SK-N-SH (cell line): ENCODE measurements at regions not wholly inside any gene's neighbourhood (a gene's known extent, or its start where the extent isn't known, plus 50 kb on each side); places are given as distances from the start of the nearest gene placed in this dataset.

ENCODE experiments used
- CTCF ChIA-PET: fragments of 300-600, 350-600 bp; formaldehyde crosslinking; extraction: SDS; loops from one replicate; lab custom pipeline; 2021; lab: Yijun Ruan, JAX
- POLR2A ChIA-PET: fragments of 350-600 bp; sonication (Branson Sonifier 250); formaldehyde crosslinking; extraction: SDS; loops from one replicate; lab custom pipeline; 2020; ENCODE audit warnings: antibody characterized with exemption, inconsistent platforms; lab: Yijun Ruan, JAX
- DNase-seq: peaks from one replicate; pipeline ENCODE4 v3.0.0; 2012
- H2AFZ ChIP-seq: fragments of 200-600 bp; sonication (generic); 2 replicates; pipeline ENCODE4 v1.8.1; 2016; ENCODE audit warnings: antibody characterized with exemption, mild to moderate bottlenecking, low read depth
- H3F3A ChIP-seq: fragments of 200-600 bp; sonication (generic); replicated peaks from 2 replicates; pipeline ENCODE3; 2016; ENCODE audit warnings: antibody characterized with exemption, mild to moderate bottlenecking; ENCODE audit not compliant: insufficient read depth
- H3K27ac ChIP-seq, 2 experiments: fragments of 200-500 bp in 1 of 2; fragments of 200-600 bp in 1 of 2; sonication (Bioruptor generic) in 1 of 2; sonication (generic), shearing (Covaris generic) in 1 of 2; 2 replicates each; pipeline versions ENCODE4 v1.5.1 to v1.6.1; 2014 to 2016; ENCODE audit warnings: low read depth in 2 of 2, inconsistent platforms in 1 of 2, low read length in 1 of 2, mild to moderate bottlenecking in 1 of 2, mixed read lengths in 1 of 2
- H3K27me3 ChIP-seq: fragments of 200-600 bp; sonication (generic), shearing (Covaris generic); 2 replicates; pipeline ENCODE4 v1.6.1; 2016; ENCODE audit warnings: mixed run types; ENCODE audit not compliant: insufficient read depth
- H3K36me3 ChIP-seq, 2 experiments: fragments of 200-500 bp in 1 of 2; fragments of 200-600 bp in 1 of 2; sonication (Bioruptor generic) in 1 of 2; sonication (generic) in 1 of 2; replicated peaks in 1 of 2; 2 replicates each; pipeline versions ENCODE3 to v1.5.1; 2014 to 2016; ENCODE audit warnings: low read length in 1 of 2, mild to moderate bottlenecking in 1 of 2; ENCODE audit not compliant: insufficient read depth in 2 of 2, control insufficient read depth in 1 of 2
- H3K4me1 ChIP-seq, 2 experiments: fragments of 200-500 bp in 1 of 2; fragments of 200-600 bp in 1 of 2; sonication (Bioruptor generic) in 1 of 2; sonication (generic), shearing (Covaris generic) in 1 of 2; 2 replicates each; pipeline versions ENCODE4 v1.5.1 to v1.6.1; 2014 to 2016; ENCODE audit warnings: low read depth in 1 of 2, low read length in 1 of 2, mixed run types in 1 of 2; ENCODE audit not compliant: insufficient read depth in 2 of 2, control insufficient read depth in 1 of 2
- H3K4me2 ChIP-seq: fragments of 200-600 bp; sonication (generic), shearing (Covaris generic); 2 replicates; pipeline ENCODE4 v1.6.1; 2017; ENCODE audit warnings: mixed run types
- H3K4me3 ChIP-seq, 2 experiments: fragments of 200-500 bp in 1 of 2; fragments of 200-600 bp in 1 of 2; sonication (Bioruptor generic) in 1 of 2; sonication (generic), shearing (Covaris generic) in 1 of 2; 2 replicates each; pipeline versions ENCODE4 v1.5.1 to v1.8.1; 2014 to 2016; ENCODE audit warnings: low read depth in 2 of 2, inconsistent platforms in 1 of 2, low read length in 1 of 2, mild to moderate bottlenecking in 1 of 2, mixed read lengths in 1 of 2, moderate library complexity in 1 of 2
- H3K79me2 ChIP-seq: fragments of 200-600 bp; sonication (generic); 2 replicates; pipeline ENCODE4 v1.8.1; 2017; ENCODE audit warnings: mild to moderate bottlenecking; ENCODE audit not compliant: insufficient read depth
- H3K9ac ChIP-seq: fragments of 200-600 bp; sonication (generic); 2 replicates; pipeline ENCODE4 v1.6.1; 2017; ENCODE audit warnings: mixed run types
- H3K9me2 ChIP-seq: fragments of 200-600 bp; sonication (generic); 2 replicates; pipeline ENCODE4 v1.6.1; 2017; ENCODE audit warnings: mixed run types
- H3K9me3 ChIP-seq: fragments of 200-600 bp; sonication (generic); 2 replicates; pipeline ENCODE4 v1.6.1; 2017; ENCODE audit warnings: mixed run types, mild to moderate bottlenecking, moderate library complexity
- H4K20me1 ChIP-seq: fragments of 200-600 bp; sonication (generic); 2 replicates; pipeline ENCODE4 v1.6.1; 2017; ENCODE audit warnings: mild to moderate bottlenecking, mixed run types; ENCODE audit not compliant: insufficient read depth
- CHD2 ChIP-seq: fragments of 150-350 bp; IDR thresholded peaks from 2 replicates; pipeline ENCODE4 v1.6.1; 2018; ENCODE audit warnings: low read length; ENCODE audit not compliant: partially characterized antibody
- ELF1 ChIP-seq: IDR thresholded peaks from 2 replicates; pipeline ENCODE4 v1.4.0; 2012
- EP300 ChIP-seq, 2 experiments: IDR thresholded peaks; 2 replicates each; pipeline versions ENCODE4 v1.4.0 to v1.6.1; 2012; ENCODE audit warnings: borderline replicate concordance in 1 of 2, low read depth in 1 of 2, low read length in 1 of 2
- FOSL2 ChIP-seq: IDR thresholded peaks from 2 replicates; pipeline ENCODE4 v1.4.0; 2012; ENCODE audit warnings: low read depth, mild to moderate bottlenecking, moderate library complexity, borderline replicate concordance
- FOXM1 ChIP-seq: IDR thresholded peaks from 2 replicates; pipeline ENCODE4 v1.4.0; 2012; ENCODE audit warnings: low read depth, mild to moderate bottlenecking
- GABPA ChIP-seq: IDR thresholded peaks from 2 replicates; pipeline ENCODE4 v1.4.0; 2012; ENCODE audit warnings: low read depth, mild to moderate bottlenecking
- MEF2A ChIP-seq: IDR thresholded peaks from 2 replicates; pipeline ENCODE4 v1.4.0; 2012; ENCODE audit warnings: low read depth, borderline replicate concordance
- PBX3 ChIP-seq: IDR thresholded peaks from 2 replicates; pipeline ENCODE4; 2012
- SMC3 ChIP-seq: IDR thresholded peaks from 2 replicates; pipeline ENCODE4 v1.6.1; 2012; ENCODE audit warnings: low read depth, low read length, improper control_type of control experiment
- TCF12 ChIP-seq: IDR thresholded peaks from 2 replicates; pipeline ENCODE4 v1.4.0; 2012
- TEAD4 ChIP-seq: IDR thresholded peaks from 2 replicates; pipeline ENCODE4 v1.4.0; 2012; ENCODE audit warnings: mild to moderate bottlenecking, borderline replicate concordance; ENCODE audit not compliant: insufficient read depth
- WGBS: methylation state at CpG from one replicate; pipeline ENCODE4 v1.1.6; 2017; ENCODE audit warnings: low lambda C conversion rate; 5-methylcytosine and 5-hydroxymethylcytosine counted together

GRCh38 chr14:26775765-26776563 lies 178.1 kb upstream of the NOVA1 start:
- Histone ChIP-seq H3K4me1 (peaks cover 0 to 14% of the 10 kb centered on the region in 2 experiments; a peak in 1 of 4 replicates), H3K4me3 (peak overlapping the region; percentile 10 to 33; a peak in 3 of 4 replicates), H3K9me2 (no peaks in the 10 kb centered on the region), H3K9me3 (no peaks in the 10 kb centered on the region), H2AFZ (no peak overlapping the region; the same call in 1 of the 2 replicates), H3K27me3 (no peaks in the 10 kb centered on the region), H3F3A (peaks cover 8% of the 10 kb centered on the region), H3K9ac (no peak overlapping the region), H3K27ac (no peak overlapping the region), H3K36me3 (no peaks in the 10 kb centered on the region), H3K4me2 (peak overlapping the region; percentile 52; the same call in 1 of the 2 replicates), H4K20me1 (no peaks in the 10 kb centered on the region), H3K79me2 (no peaks in the 10 kb centered on the region)
- TF ChIP-seq GABPA (no peak), PBX3 (no peak), FOSL2 (0 out of 2 replicates have a peak, but pooled peaks have one; percentile 11), TEAD4 (no peak), TCF12 (0 out of 2 replicates have a peak, but pooled peaks have one; percentile 16)
- 9% methylated on average over 5 of the region's 5 CpGs for WGBS
- ChIA-PET POLR2A (no interaction called here), CTCF (interaction anchor here (1.3 kb wide), 1 partner anchor 10 kb away, joined by 3 read pairs; no protein-coding TSS in a partner anchor)
- no peak for DNase-seq

- H3K4me3 ChIP-seq = no peak overlapping the region
- no peak overlapping the region for H3K4me2 ChIP-seq
- H3K79me2 ChIP-seq = no peaks in the 10 kb centered on the region
- no peak overlapping the region for H3K9ac ChIP-seq
- ChIA-PET POLR2A (no interaction called here), CTCF (no interaction called here)
- TF ChIP-seq MEF2A (no peak), GABPA (no peak), ELF1 (no peak), FOSL2 (no peak), EP300 (IDR thresholded peaks at IDR 0.05; ENCODE audit: borderline replicate concordance in 1 of 2, low read depth in 1 of 2, low read length in 1 of 2) (no peak), SMC3 (no peak), CHD2 (no peak), FOXM1 (no peak)
- no peaks in the 10 kb centered on the region for H3K36me3 ChIP-seq
- H3K4me1 ChIP-seq = no peaks in the 10 kb centered on the region
- no peaks in the 10 kb centered on the region for H3F3A ChIP-seq
- no peaks in the 10 kb centered on the region for H3K9me2 ChIP-seq
- DNase-seq = no peak
- no peak overlapping the region for H3K27ac ChIP-seq
- no peaks in the 10 kb centered on the region for H3K27me3 ChIP-seq
- no peaks in the 10 kb centered on the region for H4K20me1 ChIP-seq
- 12% methylated on average over 4 of the region's 4 CpGs for WGBS
- H2AFZ ChIP-seq = no peak overlapping the region
- H3K9me3 ChIP-seq = no peaks in the 10 kb centered on the region
Measured at GRCh38 chr14:26791117-26791806, 193.4 kb upstream of the NOVA1 start.
